Fibroblast of pulmonary artery (primary cell): ENCODE measurements at regions not wholly inside any gene's neighbourhood (a gene's known extent, or its start where the extent isn't known, plus 50 kb on each side); places are given as distances from the start of the nearest gene placed in this dataset.

ENCODE experiments used
- DNase-seq: peaks from one replicate; pipeline ENCODE4 v3.0.0-alpha.2; 2010; ENCODE audit warnings: low read depth
- H3K4me3 ChIP-seq: replicated peaks from 2 replicates; pipeline ENCODE4 v1.5.1; 2011; ENCODE audit warnings: low read depth, mild to moderate bottlenecking, control low read depth, low read length, moderate library complexity
- CTCF ChIP-seq: IDR thresholded peaks from 2 replicates; pipeline ENCODE4 v1.5.1; 2011; ENCODE audit warnings: mild to moderate bottlenecking, control low read depth, low read length, inconsistent platforms; ENCODE audit errors: missing control alignments

- TF ChIP-seq CTCF, result no peak
- no peak overlapping the region for H3K4me3 ChIP-seq
Measured at GRCh38 chr5:168216989-168217388, 74.5 kb upstream of the WWC1 start.

DNA sequence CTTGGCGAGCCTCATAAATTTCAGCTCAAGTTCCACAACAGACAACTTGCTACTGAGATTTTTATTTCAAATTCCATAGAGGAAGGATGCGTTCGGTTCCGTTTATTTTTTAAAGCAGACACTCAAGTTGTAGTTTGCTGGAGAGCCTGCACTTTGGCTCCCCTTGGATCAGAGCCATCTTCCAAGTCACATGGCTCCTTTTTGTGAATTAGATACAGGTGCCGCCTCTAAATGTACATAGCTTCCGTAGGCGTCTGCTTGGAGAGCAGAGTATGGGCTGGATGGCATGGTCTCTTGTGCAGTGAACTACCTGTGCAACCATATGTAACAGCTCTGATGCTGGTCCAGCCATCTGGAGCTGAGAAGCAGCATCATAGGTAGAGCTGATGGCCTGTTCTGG lies 73.9 kb upstream of the WWC1 start:
- no peak overlapping the region for H3K4me3 ChIP-seq
- TF ChIP-seq CTCF, result no peak
- no peak for DNase-seq

More at GRCh38 chr5:168216989-168217388, 74.5 kb upstream of the WWC1 start:
- no peak for DNase-seq

DNA sequence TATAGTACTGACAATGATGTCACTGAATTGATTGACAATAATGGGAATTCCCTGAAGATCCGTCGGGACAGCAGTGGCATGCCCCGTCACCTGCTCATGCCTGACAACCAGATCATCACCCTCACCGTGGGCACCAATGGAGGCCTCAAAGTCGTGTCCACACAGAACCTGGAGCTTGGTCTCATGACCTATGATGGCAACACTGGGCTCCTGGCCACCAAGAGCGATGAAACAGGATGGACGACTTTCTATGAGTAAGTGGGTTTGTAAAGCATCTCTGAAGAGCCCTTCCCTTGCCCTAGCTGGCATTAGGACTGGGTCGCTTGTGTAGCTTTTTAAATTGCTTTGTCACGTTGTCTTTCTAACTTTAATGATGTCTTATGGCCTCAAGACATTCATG lies 72.7 kb upstream of the WWC1 start:
- no peak for DNase-seq
- no peak for TF ChIP-seq CTCF

DNA sequence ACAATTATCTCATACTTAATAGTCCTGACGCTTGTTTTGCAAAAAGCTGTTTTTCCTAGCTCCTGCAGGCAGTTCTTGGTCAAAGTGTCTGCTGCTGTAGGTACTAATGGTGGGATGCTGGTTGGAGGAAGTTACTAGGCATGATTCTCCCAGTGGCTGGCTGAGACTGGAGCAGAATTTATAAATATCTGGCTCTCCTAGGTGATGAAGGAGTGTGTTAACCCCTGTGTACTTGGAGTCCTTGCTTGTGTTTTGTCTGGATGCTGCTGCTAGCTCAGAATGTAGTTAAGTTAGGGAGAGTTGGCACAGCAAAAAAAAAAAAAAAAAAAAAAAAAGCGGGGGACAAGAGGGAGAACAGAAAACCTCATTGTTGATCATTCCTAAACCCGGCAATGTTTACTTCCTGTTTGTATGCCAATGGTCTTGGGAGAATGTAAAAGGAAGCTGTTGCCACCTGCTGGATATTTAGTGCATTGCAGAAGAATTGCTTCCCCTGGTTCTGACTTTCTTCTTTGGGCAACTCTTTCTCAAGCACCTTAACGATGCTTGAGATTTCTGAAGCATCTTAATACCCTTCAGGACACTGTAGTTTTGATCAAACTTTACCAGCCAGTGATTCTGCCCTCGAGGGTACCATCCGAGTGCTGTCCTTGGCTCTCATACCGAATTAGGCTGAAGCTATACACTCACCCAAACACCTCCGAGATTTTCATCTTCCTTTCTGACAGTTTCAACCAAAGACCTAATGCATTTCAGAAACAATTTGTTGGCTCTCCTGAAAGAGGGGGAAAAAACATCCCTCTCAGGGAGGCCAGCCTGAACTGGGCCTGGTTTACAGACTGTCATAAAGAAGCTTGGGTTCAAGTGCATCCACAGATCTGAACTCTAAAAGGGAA lies 71.7 kb upstream of the WWC1 start:
- peak overlapping the region; percentile 15 for H3K4me3 ChIP-seq
- TF ChIP-seq CTCF, result peak; percentile 93
- DNase-seq, result peak; percentile 87

More for the DNA sequence above, 72.7 kb upstream of the WWC1 start:
- H3K4me3 ChIP-seq, result no peak overlapping the region

GRCh38 chr5:168224085-168224484 lies 67.4 kb upstream of the WWC1 start:
- DNase-seq, result no peak
- no peak overlapping the region for H3K4me3 ChIP-seq
- no peak for TF ChIP-seq CTCF

GRCh38 chr5:168226012-168226411 lies 65.4 kb upstream of the WWC1 start:
- H3K4me3 ChIP-seq, result no peak overlapping the region
- DNase-seq, result no peak
- no peak for TF ChIP-seq CTCF

- TF ChIP-seq CTCF, result no peak
- H3K4me3 ChIP-seq, result no peak overlapping the region
- peak; percentile 54 for DNase-seq
Measured at GRCh38 chr5:168227001-168227400, 64.4 kb upstream of the WWC1 start.
